Calu3 (cell line): ENCODE measurements at regions not wholly inside any gene's neighbourhood (a gene's known extent, or its start where the extent isn't known, plus 50 kb on each side); places are given as distances from the start of the nearest gene placed in this dataset.

ENCODE experiments used
- BruUV-seq: library from RNA; stranded (reverse); fragments of 400-500 nt; replicated peaks from 2 replicates; lab custom pipeline; 2021; lab: Mats Ljungman, UMichigan
- CTCF ChIA-PET: fragments of 300-600 bp; sonication (Branson Sonifier 250); formaldehyde crosslinking; loops from one replicate; lab custom pipeline; 2022; ENCODE audit warnings: antibody characterized with exemption; lab: Charles Lee
- DNase-seq: peaks from one replicate; pipeline ENCODE4 v3.0.0; 2022
- H3K27ac Mint-ChIP-seq: one replicate; pipeline ENCODE4 v1.8.0; 2022; ENCODE audit warnings: mixed read lengths; ENCODE audit not compliant: unreplicated experiment
- H3K27me3 Mint-ChIP-seq: one replicate; pipeline ENCODE4 v1.8.0; 2022; ENCODE audit warnings: mixed read lengths; ENCODE audit not compliant: unreplicated experiment
- H3K36me3 Mint-ChIP-seq: one replicate; pipeline ENCODE4 v1.8.0; 2022; ENCODE audit warnings: mild to moderate bottlenecking, moderate library complexity, mixed read lengths; ENCODE audit not compliant: insufficient read depth, unreplicated experiment
- H3K4me1 Mint-ChIP-seq: one replicate; pipeline ENCODE4 v1.8.0; 2022; ENCODE audit warnings: mild to moderate bottlenecking, low read depth, mixed read lengths; ENCODE audit not compliant: unreplicated experiment
- H3K4me3 Mint-ChIP-seq: one replicate; pipeline ENCODE4 v1.8.0; 2022; ENCODE audit warnings: mild to moderate bottlenecking, low read depth, moderate library complexity, mixed read lengths; ENCODE audit not compliant: unreplicated experiment
- H3K9me3 Mint-ChIP-seq: one replicate; pipeline ENCODE4 v1.8.0; 2022; ENCODE audit warnings: low read depth, mixed read lengths; ENCODE audit not compliant: unreplicated experiment
- CTCF ChIP-seq: fragments of 200-600 bp; IDR thresholded peaks from one replicate; pipeline ENCODE4 v1.8.0; 2022; ENCODE audit warnings: antibody characterized with exemption; ENCODE audit not compliant: unreplicated experiment
- intact Hi-C: fragments of 100-400 bp; cut with micrococcal nuclease; formaldehyde crosslinking; loops from one replicate; pipeline ENCODE4 v1.10.0; 2022; ENCODE audit not compliant: unreplicated experiment

DNA sequence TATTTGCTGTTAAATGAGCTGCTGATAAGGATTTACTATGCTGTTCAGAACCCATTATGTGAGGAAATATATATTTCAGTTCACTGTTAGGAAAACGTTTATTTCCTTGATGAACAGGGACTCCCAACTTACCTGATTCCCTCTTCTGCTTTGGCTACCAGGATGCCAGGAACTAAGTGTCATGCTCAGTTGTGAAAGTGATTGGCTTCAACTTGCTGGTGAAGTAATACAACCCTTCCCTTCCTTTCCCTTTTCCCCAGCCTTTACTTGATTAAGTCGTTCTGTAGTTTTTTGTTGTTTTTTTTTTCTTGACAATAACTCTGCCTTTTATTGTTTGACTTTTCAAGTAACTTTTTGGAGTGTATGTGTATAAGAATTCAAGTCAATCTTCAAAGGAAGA, 309.3 kb downstream of the DOCK8 start:
- Mint-ChIP-seq H3K27me3 (no peaks in the 10 kb centered on the region), H3K9me3 (no peaks in the 10 kb centered on the region), H3K4me1 (peaks cover 10% of the 10 kb centered on the region), H3K4me3 (no peak overlapping the region), H3K36me3 (no peaks in the 10 kb centered on the region), H3K27ac (no peak overlapping the region)
- CTCF ChIA-PET = no interaction called here
- TF ChIP-seq CTCF = no peak
- BruUV-seq = no TSS peak
- intact Hi-C loops = no loop called here
- DNase-seq = no peak

GRCh38 chr9:526904-527591, 312.4 kb downstream of the DOCK8 start:
- Mint-ChIP-seq H3K27ac (peak overlapping the region; percentile 78), H3K36me3 (no peaks in the 10 kb centered on the region), H3K4me3 (no peak overlapping the region), H3K9me3 (no peaks in the 10 kb centered on the region), H3K27me3 (no peaks in the 10 kb centered on the region), H3K4me1 (peaks cover 10% of the 10 kb centered on the region)
- DNase-seq = no peak
- BruUV-seq = no TSS peak
- TF ChIP-seq CTCF = no peak
- CTCF ChIA-PET = interaction anchor here (0.7 kb wide), 1 partner anchor 166 kb away, joined by 3 read pairs; no protein-coding TSS in a partner anchor
- intact Hi-C loops = no loop called here

- no peak overlapping the region for H3K27ac Mint-ChIP-seq
- H3K4me3 Mint-ChIP-seq = no peak overlapping the region
- no peaks in the 10 kb centered on the region for H3K36me3 Mint-ChIP-seq
- CTCF ChIA-PET = no interaction called here
- DNase-seq = no peak
- intact Hi-C loops = no loop called here
- peaks cover 10% of the 10 kb centered on the region for H3K4me1 Mint-ChIP-seq
- H3K9me3 Mint-ChIP-seq = no peaks in the 10 kb centered on the region
- no TSS peak for BruUV-seq
- H3K27me3 Mint-ChIP-seq = no peaks in the 10 kb centered on the region
- TF ChIP-seq CTCF = no peak
These were observed 311.8 kb upstream of the DMRT1 start for GRCh38 chr9:529731-530130.

DNA sequence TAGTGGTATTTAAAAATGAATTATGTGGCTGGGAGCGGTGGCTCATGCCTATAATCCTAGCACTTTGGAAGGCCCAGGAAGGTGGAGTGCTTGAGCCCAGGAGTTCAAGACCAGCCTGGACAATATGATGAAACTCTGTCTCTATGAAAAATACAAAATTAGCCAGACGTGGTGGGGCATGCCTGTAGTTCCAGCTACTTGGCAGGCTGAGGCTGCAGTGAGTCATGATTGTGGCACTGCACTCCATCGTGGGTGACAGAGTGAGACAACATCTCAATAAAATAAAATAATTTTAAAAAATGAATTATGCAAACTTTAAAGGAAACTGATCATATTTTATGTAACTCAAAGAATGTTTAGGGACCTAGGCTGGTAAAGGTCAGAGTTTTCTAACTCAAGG, 310.8 kb upstream of the DMRT1 start:
- DNase-seq = peak; percentile 19
- no peaks in the 10 kb centered on the region for H3K27me3 Mint-ChIP-seq
- TF ChIP-seq CTCF = no peak
- intact Hi-C loops = no loop called here
- H3K27ac Mint-ChIP-seq = no peak overlapping the region
- no peaks in the 10 kb centered on the region for H3K9me3 Mint-ChIP-seq
- no TSS peak for BruUV-seq
- H3K4me3 Mint-ChIP-seq = no peak overlapping the region
- H3K36me3 Mint-ChIP-seq = no peaks in the 10 kb centered on the region
- peaks cover 10% of the 10 kb centered on the region for H3K4me1 Mint-ChIP-seq
- CTCF ChIA-PET = no interaction called here
